Left lung (tissue), 4 donors: ENCODE measurements at regions not wholly inside any gene's neighbourhood (a gene's known extent, or its start where the extent isn't known, plus 50 kb on each side); places are given as distances from the start of the nearest gene placed in this dataset.
"Not testable (repeated sequence)": the region's sequence is repeated elsewhere in the genome, so short reads cannot be mapped to it uniquely, and the experiment has no call there.

Source experiments
- ATAC-seq: fragments of 200-7000 bp; cut with Tn5 transposase; one replicate; pipeline ENCODE4 v1.9.1; 2020; ENCODE audit warnings: moderate library complexity
- DNase-seq, 4 donors: peaks; one replicate each; pipeline ENCODE4 v3.0.0-alpha.2; 2013 to 2020
- H3K27ac ChIP-seq, 2 donors: fragments of 200-600 bp; sonication (generic) in 1 of 2; one replicate each; pipeline versions ENCODE4 v1.5.0 to v1.8.0; 2020 to 2021
- H3K27me3 ChIP-seq, 2 donors: fragments of 200-600 bp; sonication (generic) in 1 of 2; one replicate each; pipeline versions ENCODE4 v1.5.0 to v1.8.0; 2020 to 2021
- H3K36me3 ChIP-seq, 2 donors: fragments of 200-600 bp; sonication (generic) in 1 of 2; one replicate each; pipeline versions ENCODE4 v1.5.0 to v1.8.0; 2020 to 2021
- H3K4me1 ChIP-seq, 2 donors: fragments of 200-600 bp; one replicate each; pipeline ENCODE4 v1.8.0; 2021
- H3K4me3 ChIP-seq, 2 donors: fragments of 200-600 bp; sonication (generic) in 1 of 2; one replicate each; pipeline versions ENCODE4 v1.5.0 to v1.8.0; 2020 to 2021; ENCODE audit warnings: mild to moderate bottlenecking in 1 of 2
- H3K9me3 ChIP-seq, 2 donors: fragments of 200-600 bp; sonication (generic) in 1 of 2; one replicate each; pipeline versions ENCODE4 v1.5.0 to v1.8.0; 2020 to 2021
- intact Hi-C, 2 donors: fragments of 100-400 bp; cut with DNase I; formaldehyde crosslinking; loops; one replicate each; pipeline versions ENCODE4 v1.11.2 to v1.14.2; 2022
- TF ChIP-seq, protein P1 (sequence below), 2 donors: fragments of 200-600 bp; sonication (generic) in 1 of 2; IDR thresholded peaks; one replicate each; pipeline versions ENCODE4 v1.5.0 to v1.8.0; 2021; ENCODE audit warnings: antibody characterized with exemption in 2 of 2
- donor health status: DM: no; HTN: yes; CAD: no.
- donor health status: DM: no; HTN: no; CAD: no.

- H3K27ac ChIP-seq, H3K4me3 ChIP-seq, ATAC-seq, DNase-seq, H3K27me3 ChIP-seq, intact Hi-C loops, H3K4me1 ChIP-seq, H3K36me3 ChIP-seq: not testable (repeated sequence)
- peaks cover 0 to 56% of the 10 kb centered on the region in 2 donors for H3K9me3 ChIP-seq
These were observed 117.0 kb downstream of the SDHAF3 start for GRCh38 chr7:97234494-97234893.

GRCh38 chr7:97246317-97246716, 128.8 kb downstream of the SDHAF3 start:
- intact Hi-C loops, result no loop called here
- Histone ChIP-seq H3K9me3 (peaks cover 0 to 20% of the 10 kb centered on the region in 2 donors), H3K27ac (no peak overlapping the region), H3K27me3 (no peaks in the 10 kb centered on the region), H3K4me3 (no peak overlapping the region), H3K36me3 (no peaks in the 10 kb centered on the region), H3K4me1 (no peaks in the 10 kb centered on the region)
- TF ChIP-seq, protein P1, sequence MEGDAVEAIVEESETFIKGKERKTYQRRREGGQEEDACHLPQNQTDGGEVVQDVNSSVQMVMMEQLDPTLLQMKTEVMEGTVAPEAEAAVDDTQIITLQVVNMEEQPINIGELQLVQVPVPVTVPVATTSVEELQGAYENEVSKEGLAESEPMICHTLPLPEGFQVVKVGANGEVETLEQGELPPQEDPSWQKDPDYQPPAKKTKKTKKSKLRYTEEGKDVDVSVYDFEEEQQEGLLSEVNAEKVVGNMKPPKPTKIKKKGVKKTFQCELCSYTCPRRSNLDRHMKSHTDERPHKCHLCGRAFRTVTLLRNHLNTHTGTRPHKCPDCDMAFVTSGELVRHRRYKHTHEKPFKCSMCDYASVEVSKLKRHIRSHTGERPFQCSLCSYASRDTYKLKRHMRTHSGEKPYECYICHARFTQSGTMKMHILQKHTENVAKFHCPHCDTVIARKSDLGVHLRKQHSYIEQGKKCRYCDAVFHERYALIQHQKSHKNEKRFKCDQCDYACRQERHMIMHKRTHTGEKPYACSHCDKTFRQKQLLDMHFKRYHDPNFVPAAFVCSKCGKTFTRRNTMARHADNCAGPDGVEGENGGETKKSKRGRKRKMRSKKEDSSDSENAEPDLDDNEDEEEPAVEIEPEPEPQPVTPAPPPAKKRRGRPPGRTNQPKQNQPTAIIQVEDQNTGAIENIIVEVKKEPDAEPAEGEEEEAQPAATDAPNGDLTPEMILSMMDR (IDR thresholded peaks at IDR 0.05), result no peak
- no peak for DNase-seq
- ATAC-seq, result no peak

GRCh38 chr7:97258187-97258586, 140.7 kb downstream of the SDHAF3 start:
- DNase-seq, H3K27ac ChIP-seq, H3K27me3 ChIP-seq, H3K36me3 ChIP-seq, H3K4me1 ChIP-seq, ATAC-seq, intact Hi-C loops, H3K4me3 ChIP-seq, H3K9me3 ChIP-seq: not testable (repeated sequence)

GRCh38 chr7:97269741-97270140, 152.2 kb downstream of the SDHAF3 start:
- no peak for ATAC-seq
- no peaks in the 10 kb centered on the region for H3K9me3 ChIP-seq
- intact Hi-C loops, result no loop called here
- H3K4me3 ChIP-seq, result no peak overlapping the region
- TF ChIP-seq, protein P1 (IDR thresholded peaks at IDR 0.05), result no peak
- no peaks in the 10 kb centered on the region for H3K4me1 ChIP-seq
- no peaks in the 10 kb centered on the region for H3K27me3 ChIP-seq
- H3K36me3 ChIP-seq, result no peaks in the 10 kb centered on the region
- H3K27ac ChIP-seq, result no peak overlapping the region
- no peak for DNase-seq

- DNase-seq (no peak), ATAC-seq (no peak)
- no peaks in the 10 kb centered on the region for H3K36me3 ChIP-seq
- TF ChIP-seq, protein P1 (IDR thresholded peaks at IDR 0.05), result no peak
- no peak overlapping the region for H3K4me3 ChIP-seq
- intact Hi-C loops, result no loop called here
- H3K27me3 ChIP-seq, result no peaks in the 10 kb centered on the region
- no peaks in the 10 kb centered on the region for H3K4me1 ChIP-seq
- H3K9me3 ChIP-seq, result no peaks in the 10 kb centered on the region
- no peak overlapping the region for H3K27ac ChIP-seq
These were observed 152.8 kb downstream of the SDHAF3 start for GRCh38 chr7:97270280-97270679.

DNA sequence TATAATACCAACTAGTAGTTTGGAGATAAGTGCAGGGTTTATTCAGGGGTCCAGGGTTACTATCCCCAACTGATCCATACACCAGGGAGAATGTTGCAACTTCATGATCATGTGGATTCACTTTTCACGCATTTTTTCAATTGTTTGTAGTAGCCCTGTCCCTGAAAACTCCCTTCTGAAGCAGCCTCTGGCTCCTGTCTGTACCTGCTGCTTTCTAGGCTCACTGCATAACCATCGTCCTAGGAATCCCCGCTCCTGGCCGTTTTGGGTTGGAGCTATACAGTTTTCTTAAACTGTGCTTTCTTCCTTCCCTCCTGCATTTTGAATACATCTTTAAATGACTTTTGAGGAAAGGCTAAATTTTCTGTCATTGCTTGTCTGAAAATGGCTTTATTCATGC, 154.1 kb downstream of the SDHAF3 start:
- DNase-seq (no peak), ATAC-seq (no peak)
- Histone ChIP-seq H3K27me3 (no peaks in the 10 kb centered on the region), H3K27ac (no peak overlapping the region), H3K4me3 (no peak overlapping the region), H3K9me3 (no peaks in the 10 kb centered on the region), H3K4me1 (no peaks in the 10 kb centered on the region), H3K36me3 (no peaks in the 10 kb centered on the region)
- TF ChIP-seq, protein P1 (IDR thresholded peaks at IDR 0.05), result no peak
- intact Hi-C loops, result no loop called here
